ENCODE measurements at regions not wholly inside any gene's neighbourhood (a gene's known extent, or its start where the extent isn't known, plus 50 kb on each side); places are given as distances from the start of the nearest gene placed in this dataset.

DNA sequence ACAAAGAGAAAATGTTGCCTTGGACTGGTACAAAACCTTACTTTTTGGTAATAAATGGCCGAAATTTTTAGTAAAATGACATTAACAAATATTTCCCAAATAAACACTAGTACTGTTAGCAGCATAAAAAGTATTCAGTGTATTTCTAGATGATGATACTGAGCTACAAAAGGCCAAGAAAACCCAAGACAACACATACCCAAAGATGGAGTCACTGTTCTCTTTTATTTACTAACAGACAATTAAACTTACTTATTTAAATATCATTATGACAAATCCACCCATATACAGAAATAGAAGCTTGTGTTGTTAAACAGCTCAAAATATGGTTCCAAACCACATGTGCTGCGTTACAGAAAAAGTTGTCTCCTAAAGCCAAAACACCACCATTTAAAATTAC is 239.9 kb downstream of the ZEB2 start:
- DNase-seq, result no peak

DNA sequence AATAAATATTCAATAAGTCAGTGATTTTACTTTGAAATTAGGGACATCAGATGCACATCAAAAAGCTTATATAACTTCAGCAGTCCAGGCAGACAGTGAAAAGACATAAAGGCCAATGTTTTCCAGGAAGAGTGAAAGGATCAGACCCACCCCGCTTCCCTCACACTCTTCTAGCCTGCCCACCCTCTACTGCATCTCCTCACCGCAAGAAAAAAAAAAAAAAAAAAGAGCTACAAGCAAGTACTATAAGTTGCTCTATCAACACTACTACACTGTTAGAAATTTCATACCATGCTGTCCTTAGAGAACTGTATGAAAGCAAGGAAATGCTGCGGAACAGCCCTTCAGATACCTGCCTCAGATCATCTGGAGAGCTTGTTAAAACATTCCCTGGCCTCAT is 240.8 kb downstream of the ZEB2 start:
- DNase-seq, result no peak

DNA sequence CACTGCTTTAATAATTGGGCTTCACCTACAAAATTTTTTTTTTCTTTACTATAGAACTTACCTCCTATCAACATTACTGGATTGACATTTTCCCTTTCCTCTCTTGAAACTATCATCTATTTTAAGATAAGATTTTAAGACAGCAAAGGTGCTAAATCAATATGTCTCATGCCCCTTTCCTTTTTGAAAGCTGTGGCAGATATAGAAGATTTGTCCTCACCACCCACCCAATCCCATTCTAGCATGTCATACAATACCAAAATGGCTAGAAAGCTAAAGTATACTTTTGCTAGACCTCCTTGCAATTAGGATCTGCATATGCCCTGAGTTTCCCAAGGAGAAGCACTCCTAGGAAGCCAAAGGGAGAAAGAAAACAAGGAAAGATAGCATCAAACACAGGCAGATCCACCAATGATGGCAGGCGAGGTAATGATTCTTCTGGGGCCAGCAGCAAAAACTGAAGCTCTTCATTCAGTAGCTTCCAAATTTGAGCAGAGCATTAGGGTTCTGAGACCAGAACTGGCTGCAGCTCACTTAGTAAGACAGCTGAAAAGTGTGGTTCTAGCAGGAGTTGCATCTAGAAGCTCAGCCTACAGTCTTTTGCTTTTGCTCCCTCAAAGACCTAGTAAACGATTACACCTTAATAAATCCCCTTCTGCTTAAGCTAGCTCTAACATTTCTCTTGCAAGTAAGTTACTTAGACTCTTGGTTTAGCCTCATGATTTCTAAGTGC is 242.1 kb downstream of the ZEB2 start:
- no peak for DNase-seq

DNA sequence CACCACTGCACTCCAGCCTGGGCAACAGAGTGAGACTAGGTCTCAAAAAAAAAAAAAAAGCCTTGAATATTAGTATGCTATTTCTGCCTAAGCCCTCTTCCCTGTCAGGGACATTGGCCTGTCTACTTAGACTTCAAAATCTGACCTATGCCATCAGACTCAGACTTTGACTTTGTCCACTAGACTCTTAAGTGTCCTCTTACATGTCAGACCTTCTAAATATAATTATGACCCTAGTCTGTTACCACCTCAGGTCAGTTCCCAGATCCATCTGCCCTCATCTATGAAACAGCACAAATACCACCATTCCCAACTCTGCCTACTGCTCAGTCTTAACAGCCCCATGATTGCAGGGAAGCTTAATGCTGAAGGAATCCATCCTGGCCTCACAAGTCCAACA is 244.6 kb downstream of the ZEB2 start:
- DNase-seq, result no peak

DNA sequence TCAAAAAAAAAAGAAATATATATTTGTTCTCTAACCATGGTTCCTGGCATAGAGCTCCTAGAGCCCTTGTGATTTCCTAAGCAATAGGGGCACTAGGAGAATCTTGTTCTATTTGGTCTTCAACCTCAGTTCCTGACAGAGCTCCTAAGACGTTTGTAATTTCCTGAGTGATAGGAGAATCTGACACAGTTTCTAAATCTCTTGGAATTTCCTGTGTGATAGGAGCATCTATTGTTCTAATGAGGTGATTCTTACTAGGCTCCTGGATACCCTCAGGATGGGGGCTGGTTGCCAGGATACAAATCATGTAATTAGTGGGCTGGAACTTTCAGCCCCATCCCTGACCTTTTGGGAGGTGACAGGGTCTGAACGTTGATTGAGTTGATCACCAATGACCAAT is 245.8 kb downstream of the ZEB2 start:
- DNase-seq, result no peak

DNA sequence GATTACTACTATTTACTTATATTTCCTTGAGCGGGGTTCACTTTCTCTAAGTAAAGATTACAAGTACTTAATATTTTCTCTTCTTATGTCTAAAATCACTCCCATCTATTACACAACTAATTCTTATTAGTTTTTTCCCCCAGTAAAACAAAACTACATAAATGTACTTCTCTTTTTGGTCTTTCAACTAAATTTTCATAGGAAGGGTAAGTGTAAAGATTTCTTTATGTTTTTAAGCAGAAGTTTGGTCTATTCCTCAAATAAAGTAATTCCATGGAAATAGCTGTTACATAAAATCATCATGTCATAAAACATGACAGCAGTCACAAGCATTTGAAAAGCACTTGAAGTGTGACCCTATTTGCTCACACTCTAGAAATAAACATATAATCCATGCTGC is 249.0 kb downstream of the ZEB2 start:
- no peak for DNase-seq

DNA sequence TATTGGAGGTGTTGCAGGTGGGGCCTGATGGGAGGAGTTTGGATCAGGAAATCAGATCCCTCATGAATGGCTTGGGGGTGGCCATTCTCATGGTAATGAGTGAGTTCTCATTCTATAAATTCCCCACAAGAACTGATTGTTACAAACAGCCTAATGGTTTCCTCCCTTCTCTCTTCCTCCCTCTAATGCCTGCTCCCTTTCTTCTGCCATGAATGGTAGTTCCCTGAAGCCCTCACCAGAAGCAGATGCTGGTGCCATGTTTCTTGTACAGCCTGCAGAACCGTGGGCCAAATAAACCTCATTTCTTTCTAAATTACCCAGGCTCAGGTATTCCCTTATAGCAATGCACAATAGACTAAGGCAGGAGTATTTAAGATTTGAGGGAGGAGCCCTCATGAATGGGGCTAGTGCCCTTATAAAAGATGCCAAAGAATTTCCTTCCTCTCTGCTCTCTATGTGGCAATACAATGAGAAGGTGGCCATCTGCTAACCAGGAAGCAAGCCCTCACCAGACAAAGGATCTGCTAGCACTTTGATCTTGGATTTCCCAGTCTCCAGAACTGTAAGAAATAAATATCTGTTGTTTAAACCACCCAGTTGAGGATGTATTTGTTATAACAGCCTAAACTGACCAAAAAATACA is 251.8 kb downstream of the ZEB2 start:
- no peak for DNase-seq

DNA sequence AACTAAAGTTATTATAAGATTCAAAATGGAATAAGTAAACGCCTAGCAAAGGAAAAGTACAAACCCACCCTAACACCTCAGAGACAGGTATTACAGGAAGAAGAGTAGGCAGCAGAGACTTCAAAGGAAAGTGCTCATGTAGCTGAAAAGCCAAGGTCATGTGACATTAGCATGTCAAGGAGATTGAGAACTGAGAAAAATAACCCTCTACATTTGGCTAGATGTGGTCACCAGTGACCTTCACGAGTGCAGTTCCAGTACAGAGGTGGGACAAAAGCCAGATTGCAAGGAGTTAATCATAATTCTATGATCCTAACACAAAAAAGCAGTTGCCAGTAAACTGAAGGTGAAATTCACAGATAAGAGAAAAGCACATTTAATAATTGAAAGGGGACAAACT is 252.7 kb downstream of the ZEB2 start:
- DNase-seq, result no peak

DNA sequence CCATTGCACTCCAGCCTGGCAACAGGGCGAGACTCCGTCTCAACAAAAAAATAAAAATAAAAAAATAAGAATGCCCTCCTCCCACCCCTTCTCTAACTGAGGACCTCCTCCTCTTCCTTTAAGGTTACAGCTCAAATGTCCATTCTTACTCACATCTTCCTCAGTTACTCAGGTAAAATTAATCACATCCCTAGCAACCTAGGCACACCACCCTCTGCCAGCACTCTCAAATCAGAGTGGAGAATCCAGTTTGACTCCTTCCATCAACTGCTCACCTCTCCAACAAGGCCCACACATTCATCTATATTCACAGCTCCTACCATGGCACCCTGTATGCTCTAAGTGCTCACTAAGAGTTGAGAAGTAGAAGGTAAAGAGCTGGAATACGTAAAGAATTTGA is 254.3 kb downstream of the ZEB2 start:
- no peak for DNase-seq

DNA sequence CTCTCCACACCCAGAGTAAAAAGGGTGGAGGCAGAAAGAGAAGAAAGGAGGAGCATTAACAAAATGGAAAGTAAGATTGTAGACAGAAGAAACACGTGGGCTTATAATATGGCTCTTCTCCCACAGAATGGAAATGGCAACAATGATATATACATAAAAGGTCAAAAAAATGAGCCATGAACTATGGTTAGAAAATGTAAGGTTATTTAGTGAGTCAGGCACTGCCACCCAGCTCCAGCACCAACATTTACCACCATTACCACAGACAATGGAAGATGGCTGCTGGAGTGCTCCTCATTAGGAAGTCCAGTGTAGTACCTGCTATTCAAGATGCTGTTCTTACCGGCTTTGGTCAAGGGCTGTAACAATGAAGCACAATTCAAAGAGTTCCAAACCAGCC is 258.0 kb downstream of the ZEB2 start:
- no peak for DNase-seq

DNA sequence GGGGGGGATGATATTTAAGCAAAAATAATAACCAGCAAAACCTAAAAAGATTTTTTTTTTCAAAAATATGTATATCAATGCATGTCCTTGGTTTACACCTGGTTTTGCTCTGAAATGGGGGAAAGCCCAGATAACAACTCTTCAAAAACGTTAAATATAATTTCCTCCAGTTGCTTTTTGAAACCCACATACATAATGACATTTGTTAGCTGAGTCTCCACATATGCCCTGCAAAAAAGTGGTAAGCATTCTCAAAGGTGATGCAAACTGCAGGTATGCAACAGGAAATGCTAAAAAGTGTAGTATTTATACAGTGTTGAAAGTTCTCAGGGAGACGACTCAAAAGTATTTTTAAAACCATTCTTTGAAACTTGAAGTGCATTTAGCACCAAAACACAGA is 258.6 kb downstream of the ZEB2 start:
- DNase-seq, result no peak

DNA sequence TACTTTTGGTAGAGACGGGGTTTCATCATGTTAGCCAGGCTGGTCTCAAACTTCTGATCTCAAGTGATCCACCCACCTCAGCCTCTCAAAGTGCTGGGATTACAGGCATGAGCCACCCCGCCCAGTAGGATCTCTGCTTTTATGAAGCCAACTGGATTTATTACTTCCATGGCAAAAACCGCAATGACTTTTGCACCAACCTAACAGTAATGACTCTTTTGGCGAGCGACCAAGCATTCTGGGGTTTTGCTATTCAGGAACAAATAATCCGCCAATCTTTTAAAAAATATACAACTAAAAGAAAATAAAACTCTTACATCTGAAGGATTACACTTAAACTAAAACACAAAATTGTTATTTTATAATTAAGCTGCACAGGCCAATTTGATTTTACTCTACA is 260.6 kb downstream of the ZEB2 start:
- no peak for DNase-seq

DNA sequence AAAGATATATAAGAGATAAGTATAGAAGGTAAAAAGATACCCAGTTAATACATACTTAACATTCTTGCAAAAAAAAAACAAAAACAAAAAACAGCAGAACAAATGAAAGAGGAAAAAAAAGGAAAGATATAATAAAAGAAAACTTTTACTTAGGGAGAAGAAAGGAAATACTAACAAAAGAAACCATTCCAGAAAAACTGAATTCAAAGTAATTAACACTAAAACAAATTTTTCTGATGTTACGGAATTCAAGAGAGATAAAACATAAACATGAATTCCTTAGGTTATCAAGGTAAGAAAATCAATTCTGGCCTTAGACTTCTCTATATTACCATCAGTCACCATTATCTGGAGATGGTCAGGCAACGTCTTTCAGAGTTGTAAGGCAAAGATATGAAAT is 261.8 kb downstream of the ZEB2 start:
- no peak for DNase-seq

DNA sequence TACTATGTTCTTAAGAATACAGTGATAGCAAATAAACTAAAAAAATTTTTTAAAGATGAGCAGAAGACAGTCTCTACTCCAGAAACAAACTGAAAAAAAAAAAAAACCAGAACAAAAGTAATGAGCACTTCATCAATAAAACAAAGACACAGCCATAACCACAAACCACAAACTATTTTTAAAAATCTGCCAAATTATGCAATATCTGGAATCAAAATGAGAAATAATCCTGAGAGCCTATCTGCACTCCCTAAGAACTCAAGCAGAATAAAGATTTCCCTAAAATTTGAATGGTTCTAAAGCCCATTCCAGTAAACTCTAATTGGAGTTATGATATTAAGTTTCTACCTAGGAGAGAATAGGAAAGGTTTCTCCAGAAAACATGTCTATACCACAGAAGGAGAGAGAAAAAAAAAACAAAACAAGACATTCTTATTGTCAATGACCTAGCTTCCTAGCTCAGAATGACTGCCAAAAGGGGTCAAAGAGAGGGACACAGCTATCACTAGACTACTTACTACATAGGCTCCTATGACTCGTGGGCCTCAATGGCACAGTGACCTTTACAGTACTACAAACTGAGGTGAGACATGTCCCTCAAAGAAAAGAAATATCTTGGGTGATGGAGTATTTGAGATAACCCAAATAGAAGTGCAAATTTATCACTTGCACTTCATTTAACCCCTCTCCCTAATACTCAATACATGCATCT is 262.8 kb downstream of the ZEB2 start:
- no peak for DNase-seq

DNA sequence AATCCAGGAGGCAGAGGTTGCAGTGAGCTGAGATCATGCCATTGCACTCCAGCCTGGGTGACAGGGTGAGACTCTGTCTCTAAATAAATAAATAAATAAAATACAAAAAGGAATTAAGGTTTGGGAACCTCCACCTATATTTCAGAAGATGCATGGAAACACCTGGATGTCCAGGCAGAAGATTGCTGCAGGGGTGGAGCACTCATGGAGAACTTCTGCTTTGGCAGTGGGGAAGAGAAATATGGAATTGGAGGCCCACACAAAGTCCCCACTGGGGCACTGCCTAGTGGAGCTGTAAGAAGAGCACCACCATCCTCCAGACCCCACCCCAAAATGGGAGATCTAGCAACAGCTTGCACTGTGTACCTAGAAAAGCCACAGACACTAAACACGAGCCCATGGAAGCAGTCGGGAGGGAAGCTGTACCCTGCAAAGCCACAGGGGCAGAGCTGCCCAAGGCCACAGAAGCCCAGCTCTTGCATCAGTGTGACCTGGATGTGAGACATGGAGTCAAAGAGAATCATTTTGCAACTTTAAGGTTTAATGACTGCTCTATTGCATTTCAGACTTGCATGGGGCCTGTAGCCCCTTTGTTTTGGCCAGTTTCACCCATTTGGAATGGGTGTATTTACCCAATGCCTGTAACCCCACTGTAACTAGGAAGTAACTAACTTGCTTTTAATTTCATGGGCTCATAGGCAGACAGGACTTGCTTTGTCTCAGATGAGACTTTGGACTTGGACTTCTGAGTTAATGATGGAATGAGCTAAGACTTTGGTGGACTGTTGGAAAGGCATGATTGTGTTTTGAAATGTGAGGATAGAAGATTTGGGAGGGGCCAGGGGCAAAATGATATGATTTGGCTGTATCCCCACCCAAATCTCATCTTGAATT is 265.3 kb downstream of the ZEB2 start:
- DNase-seq, result no peak

DNA sequence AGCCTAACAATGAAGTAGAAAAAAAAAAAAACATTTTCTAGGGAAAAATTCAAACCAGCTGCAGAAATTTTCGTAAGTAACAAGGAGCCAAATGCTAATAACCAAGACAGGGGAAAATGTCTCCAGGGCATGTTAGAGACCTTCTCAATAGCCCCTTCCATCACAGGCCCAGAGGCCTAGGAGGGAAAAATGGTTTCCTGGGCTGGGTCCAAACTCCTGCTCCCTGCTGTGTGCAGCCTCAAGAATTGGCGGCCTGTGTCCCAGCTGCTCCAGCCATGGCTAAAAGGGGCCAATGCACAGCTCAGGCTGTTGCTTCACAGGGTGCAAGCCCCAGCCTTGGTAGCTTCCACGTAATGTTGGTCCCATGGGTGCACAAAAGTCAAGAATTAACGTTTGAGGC is 266.2 kb downstream of the ZEB2 start:
- DNase-seq, result no peak

DNA sequence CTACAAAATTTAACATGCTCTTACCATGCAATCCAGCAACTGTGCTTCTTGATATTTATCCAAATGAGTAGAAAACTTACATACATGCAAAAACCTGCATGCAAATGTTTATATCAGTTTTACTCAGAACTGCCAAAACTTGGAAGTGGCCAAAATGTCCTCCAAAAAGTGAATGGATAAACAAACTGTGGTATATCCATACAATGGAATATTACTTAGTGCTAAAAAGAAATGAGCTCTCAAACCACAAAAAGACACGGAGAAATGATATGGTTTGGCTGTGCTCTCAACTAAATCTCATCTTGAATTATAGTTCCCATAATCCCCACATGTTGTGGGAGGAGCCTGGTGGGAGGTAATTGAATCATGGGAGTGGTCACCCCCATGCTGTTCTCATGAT is 267.2 kb downstream of the ZEB2 start:
- DNase-seq, result no peak

DNA sequence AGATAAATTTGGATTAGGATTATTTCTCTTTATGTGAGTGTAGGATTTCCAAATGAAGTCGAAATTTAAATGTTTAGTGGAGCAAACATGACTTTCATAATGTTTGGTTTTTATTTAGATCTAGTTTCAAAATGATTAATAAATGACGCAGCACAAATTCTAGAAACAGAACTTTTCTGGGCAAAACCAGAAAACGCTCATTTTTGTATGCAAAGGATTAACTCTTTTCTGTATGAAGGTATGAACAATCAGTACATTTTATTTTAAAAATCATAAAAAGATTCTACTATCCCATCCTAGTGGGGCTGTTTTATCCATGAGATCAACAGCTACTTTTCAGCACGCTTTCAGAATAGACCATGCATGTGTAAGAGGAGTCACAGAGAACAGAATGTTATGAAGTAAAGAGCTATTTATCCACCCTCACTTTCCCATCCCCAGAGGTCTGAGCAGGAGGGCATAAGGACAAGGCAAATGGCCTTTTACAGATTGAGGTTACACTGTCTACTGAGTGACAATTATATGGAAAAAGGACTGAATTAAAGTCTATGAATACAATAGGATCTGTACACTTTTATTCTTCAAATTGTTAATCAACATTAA is 270.8 kb downstream of the ZEB2 start:
- DNase-seq, result no peak

DNA sequence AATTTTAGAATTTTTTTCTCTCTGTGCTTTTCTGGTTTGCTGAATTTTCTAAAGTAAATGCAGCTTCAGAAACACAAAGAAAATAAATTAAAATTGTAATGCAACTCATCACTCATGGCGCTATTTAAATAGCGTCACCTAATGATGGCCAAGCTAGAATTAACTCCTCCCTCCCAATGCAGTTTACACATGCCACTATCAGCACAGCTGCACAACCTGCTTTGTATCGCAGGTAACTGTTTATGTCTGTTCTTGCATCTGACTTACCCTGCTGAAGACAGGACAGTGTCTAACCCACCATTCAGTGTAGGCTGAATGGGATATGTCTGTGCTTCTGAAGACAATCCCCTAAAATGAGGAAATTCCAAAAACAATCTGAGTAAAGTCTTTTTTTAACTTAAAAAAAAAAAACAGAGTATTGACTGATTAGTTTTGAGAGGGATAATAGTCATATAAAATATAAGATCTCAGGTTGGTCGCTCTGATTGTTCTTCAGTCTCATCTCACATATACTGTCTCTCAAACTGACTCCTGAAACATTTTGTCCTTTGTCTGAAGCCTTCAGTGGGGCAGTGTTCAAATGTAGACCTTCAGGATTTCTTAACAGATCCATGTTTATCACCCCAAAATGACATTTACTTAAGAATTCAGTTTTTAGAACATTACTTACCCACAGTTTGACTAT is 271.4 kb downstream of the ZEB2 start:
- DNase-seq, result no peak

DNA sequence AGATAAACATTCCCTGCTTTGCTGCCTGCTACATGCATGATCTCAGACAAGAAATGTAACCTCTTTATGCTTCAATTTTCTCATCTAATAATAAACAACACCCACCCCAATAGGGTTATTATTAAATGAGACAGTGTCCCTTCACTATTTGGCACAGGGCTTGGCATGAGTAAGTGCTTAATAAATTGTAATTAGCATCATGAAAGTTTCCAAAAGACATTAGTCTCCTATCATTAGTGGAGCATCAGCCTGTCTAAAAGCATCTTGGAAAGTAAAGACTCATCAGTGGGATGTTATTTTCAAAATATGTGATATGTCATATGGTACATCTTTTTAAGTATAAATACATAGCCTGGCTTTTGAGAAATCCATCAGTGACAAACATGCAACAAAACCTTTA is 275.0 kb downstream of the ZEB2 start:
- no peak for DNase-seq

DNA sequence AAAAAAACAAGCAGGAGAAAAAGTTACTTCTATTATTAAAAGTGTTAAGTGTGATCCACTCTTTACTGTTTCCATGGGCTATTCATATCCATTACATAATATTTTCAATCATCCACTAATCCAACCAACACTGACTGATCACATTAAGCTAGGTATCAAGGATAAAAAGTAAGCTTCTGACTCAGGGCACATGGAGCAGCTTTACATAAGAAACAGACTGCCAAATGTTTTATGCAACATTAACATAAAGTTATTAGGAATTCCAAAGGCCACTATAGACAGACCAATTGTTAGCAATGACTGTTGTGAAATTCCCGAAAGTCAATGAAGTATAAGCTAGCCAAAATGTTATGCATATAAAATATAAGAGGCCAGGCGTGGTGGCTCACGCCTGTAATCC is 277.6 kb downstream of the ZEB2 start:
- no peak for DNase-seq

DNA sequence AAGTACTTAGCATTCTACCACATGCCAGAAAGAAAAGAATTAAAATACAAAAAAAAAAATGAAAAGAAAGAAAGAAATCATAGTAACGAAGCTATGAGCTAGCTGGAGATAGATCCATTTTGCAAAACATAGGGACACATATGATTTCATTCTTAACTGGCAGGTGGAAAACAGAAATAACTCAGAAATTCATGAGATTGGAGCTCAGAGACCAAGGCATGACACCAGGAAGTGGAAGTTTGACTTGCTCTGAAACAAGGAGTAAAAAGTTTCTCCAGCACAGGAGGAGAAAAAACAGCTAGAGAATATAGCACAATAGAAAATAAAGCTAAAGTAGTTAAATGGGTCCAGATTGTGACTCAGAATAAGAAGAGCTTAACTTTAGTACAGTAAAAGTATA is 278.1 kb downstream of the ZEB2 start:
- DNase-seq, result no peak

All from SHP77 (cell line).